ENCODE measurements at regions not wholly inside any gene's neighbourhood (a gene's known extent, or its start where the extent isn't known, plus 50 kb on each side); places are given as distances from the start of the nearest gene placed in this dataset.
A peak's percentile ranks its signal among the peaks of the same experiment; 100 is the strongest.
"Not testable (repeated sequence)": the region's sequence is repeated elsewhere in the genome, so short reads cannot be mapped to it uniquely, and the experiment has no call there.

GRCh38 chr7:9075774-9076173 is 642.4 kb downstream of the NXPH1 start:
- not testable (repeated sequence) for H3K27ac ChIP-seq (ENCODE audit: low read depth, low read length); H3K18ac ChIP-seq (ENCODE audit: low read length); H3K4ac ChIP-seq (ENCODE audit: low read depth, low read length); H3K79me1 ChIP-seq (ENCODE audit: low read length); DNase-seq; H4K8ac ChIP-seq (ENCODE audit: low read depth, low read length); H2BK5ac ChIP-seq (ENCODE audit: low read length); H2AK5ac ChIP-seq (ENCODE audit: low read length); H3K79me2 ChIP-seq (ENCODE audit: control insufficient read depth, insufficient read depth, low read length); H3K23ac ChIP-seq (ENCODE audit: low read length); H3K4me3 ChIP-seq (ENCODE audit: low read length); H3K4me2 ChIP-seq (ENCODE audit: low read length); H3K36me3 ChIP-seq (ENCODE audit: control insufficient read depth, insufficient read depth, low read length); H3K56ac ChIP-seq (ENCODE audit: low read length); H3K4me1 ChIP-seq (ENCODE audit: control insufficient read depth, low read depth, low read length); H3K27me3 ChIP-seq (ENCODE audit: insufficient read depth, low read length, poor library complexity); H2BK120ac ChIP-seq (ENCODE audit: low read depth, low read length); H4K5ac ChIP-seq (ENCODE audit: low read length); H3K9ac ChIP-seq (ENCODE audit: low read length); H2BK15ac ChIP-seq (replicated peaks; ENCODE audit: low read depth)
- WGBS (ENCODE audit: extremely low coverage, insufficient coverage, low lambda C conversion rate), result no CpG with 5 or more reads among the region's 1 CpG

GRCh38 chr7:9082203-9082602 is 648.8 kb downstream of the NXPH1 start:
- Histone ChIP-seq H3K4ac (ENCODE audit: low read depth, low read length) (no peak overlapping the region), H3K36me3 (ENCODE audit: control insufficient read depth, insufficient read depth, low read length) (no peaks in the 10 kb centered on the region), H2BK120ac (ENCODE audit: low read depth, low read length) (no peak overlapping the region), H3K4me3 (ENCODE audit: low read length) (no peak overlapping the region), H2AK5ac (ENCODE audit: low read length) (no peak overlapping the region), H4K8ac (ENCODE audit: low read depth, low read length) (no peak overlapping the region), H3K27ac (ENCODE audit: low read depth, low read length) (no peak overlapping the region), H4K5ac (ENCODE audit: low read length) (no peak overlapping the region), H3K79me1 (ENCODE audit: low read length) (no peaks in the 10 kb centered on the region), H3K18ac (ENCODE audit: low read length) (no peak overlapping the region), H3K56ac (ENCODE audit: low read length) (no peak overlapping the region), H3K79me2 (ENCODE audit: control insufficient read depth, insufficient read depth, low read length) (no peaks in the 10 kb centered on the region), H3K27me3 (ENCODE audit: insufficient read depth, low read length, poor library complexity) (no peaks in the 10 kb centered on the region), H3K4me2 (ENCODE audit: low read length) (no peak overlapping the region), H2BK15ac (replicated peaks; ENCODE audit: low read depth) (no peak overlapping the region), H2BK5ac (ENCODE audit: low read length) (no peak overlapping the region), H3K9ac (ENCODE audit: low read length) (no peak overlapping the region), H3K23ac (ENCODE audit: low read length) (no peak overlapping the region), H3K4me1 (ENCODE audit: control insufficient read depth, low read depth, low read length) (no peaks in the 10 kb centered on the region)
- no CpG with 5 or more reads among the region's 2 CpGs for WGBS (ENCODE audit: extremely low coverage, insufficient coverage, low lambda C conversion rate)
- peak; percentile 85 for DNase-seq

GRCh38 chr7:9083837-9084236 is 650.4 kb downstream of the NXPH1 start:
- Histone ChIP-seq H3K79me1 (ENCODE audit: low read length) (no peaks in the 10 kb centered on the region), H3K27ac (ENCODE audit: low read depth, low read length) (no peak overlapping the region), H3K36me3 (ENCODE audit: control insufficient read depth, insufficient read depth, low read length) (no peaks in the 10 kb centered on the region), H3K4me1 (ENCODE audit: control insufficient read depth, low read depth, low read length) (no peaks in the 10 kb centered on the region), H3K4me2 (ENCODE audit: low read length) (no peak overlapping the region), H3K18ac (ENCODE audit: low read length) (no peak overlapping the region), H3K23ac (ENCODE audit: low read length) (no peak overlapping the region), H3K9ac (ENCODE audit: low read length) (no peak overlapping the region), H4K5ac (ENCODE audit: low read length) (no peak overlapping the region), H4K8ac (ENCODE audit: low read depth, low read length) (no peak overlapping the region), H3K4me3 (ENCODE audit: low read length) (no peak overlapping the region), H2AK5ac (ENCODE audit: low read length) (no peak overlapping the region), H3K79me2 (ENCODE audit: control insufficient read depth, insufficient read depth, low read length) (no peaks in the 10 kb centered on the region), H3K56ac (ENCODE audit: low read length) (no peak overlapping the region), H2BK5ac (ENCODE audit: low read length) (no peak overlapping the region), H2BK15ac (replicated peaks; ENCODE audit: low read depth) (no peak overlapping the region), H3K27me3 (ENCODE audit: insufficient read depth, low read length, poor library complexity) (no peaks in the 10 kb centered on the region), H2BK120ac (ENCODE audit: low read depth, low read length) (no peak overlapping the region), H3K4ac (ENCODE audit: low read depth, low read length) (no peak overlapping the region)
- peak; percentile 19 for DNase-seq
- no CpG with 5 or more reads among the region's 5 CpGs for WGBS (ENCODE audit: extremely low coverage, insufficient coverage, low lambda C conversion rate)

- no peak overlapping the region for H2BK15ac ChIP-seq (replicated peaks; ENCODE audit: low read depth)
- H4K8ac ChIP-seq (ENCODE audit: low read depth, low read length), result no peak overlapping the region
- H3K4me3 ChIP-seq (ENCODE audit: low read length), result no peak overlapping the region
- no peaks in the 10 kb centered on the region for H3K79me1 ChIP-seq (ENCODE audit: low read length)
- H4K5ac ChIP-seq (ENCODE audit: low read length), result no peak overlapping the region
- no peaks in the 10 kb centered on the region for H3K4me1 ChIP-seq (ENCODE audit: control insufficient read depth, low read depth, low read length)
- H3K23ac ChIP-seq (ENCODE audit: low read length), result no peak overlapping the region
- H3K4me2 ChIP-seq (ENCODE audit: low read length), result no peak overlapping the region
- H2BK5ac ChIP-seq (ENCODE audit: low read length), result no peak overlapping the region
- H3K27me3 ChIP-seq (ENCODE audit: insufficient read depth, low read length, poor library complexity), result no peaks in the 10 kb centered on the region
- no peaks in the 10 kb centered on the region for H3K36me3 ChIP-seq (ENCODE audit: control insufficient read depth, insufficient read depth, low read length)
- no peak overlapping the region for H3K27ac ChIP-seq (ENCODE audit: low read depth, low read length)
- no peak overlapping the region for H3K9ac ChIP-seq (ENCODE audit: low read length)
- no peak overlapping the region for H3K56ac ChIP-seq (ENCODE audit: low read length)
- no peaks in the 10 kb centered on the region for H3K79me2 ChIP-seq (ENCODE audit: control insufficient read depth, insufficient read depth, low read length)
- no peak overlapping the region for H3K18ac ChIP-seq (ENCODE audit: low read length)
- H2BK120ac ChIP-seq (ENCODE audit: low read depth, low read length), result no peak overlapping the region
- DNase-seq, result peak; percentile 6
- no peak overlapping the region for H2AK5ac ChIP-seq (ENCODE audit: low read length)
- no peak overlapping the region for H3K4ac ChIP-seq (ENCODE audit: low read depth, low read length)
- no CpG with 5 or more reads among the region's 3 CpGs for WGBS (ENCODE audit: extremely low coverage, insufficient coverage, low lambda C conversion rate)
Observed at GRCh38 chr7:9091282-9091681, 657.9 kb downstream of the NXPH1 start.

- H3K23ac ChIP-seq (ENCODE audit: low read length), result no peak overlapping the region
- H3K36me3 ChIP-seq (ENCODE audit: control insufficient read depth, insufficient read depth, low read length), result no peaks in the 10 kb centered on the region
- no peak overlapping the region for H2AK5ac ChIP-seq (ENCODE audit: low read length)
- no peak overlapping the region for H4K8ac ChIP-seq (ENCODE audit: low read depth, low read length)
- no peak overlapping the region for H3K4me2 ChIP-seq (ENCODE audit: low read length)
- H2BK15ac ChIP-seq (replicated peaks; ENCODE audit: low read depth), result no peak overlapping the region
- no CpG with 5 or more reads among the region's 2 CpGs for WGBS (ENCODE audit: extremely low coverage, insufficient coverage, low lambda C conversion rate)
- H3K4ac ChIP-seq (ENCODE audit: low read depth, low read length), result no peak overlapping the region
- no peak overlapping the region for H4K5ac ChIP-seq (ENCODE audit: low read length)
- no peaks in the 10 kb centered on the region for H3K79me1 ChIP-seq (ENCODE audit: low read length)
- no peak for DNase-seq
- H3K9ac ChIP-seq (ENCODE audit: low read length), result no peak overlapping the region
- H3K27ac ChIP-seq (ENCODE audit: low read depth, low read length), result no peak overlapping the region
- no peaks in the 10 kb centered on the region for H3K27me3 ChIP-seq (ENCODE audit: insufficient read depth, low read length, poor library complexity)
- no peaks in the 10 kb centered on the region for H3K79me2 ChIP-seq (ENCODE audit: control insufficient read depth, insufficient read depth, low read length)
- H3K18ac ChIP-seq (ENCODE audit: low read length), result no peak overlapping the region
- no peak overlapping the region for H3K56ac ChIP-seq (ENCODE audit: low read length)
- H2BK5ac ChIP-seq (ENCODE audit: low read length), result no peak overlapping the region
- no peaks in the 10 kb centered on the region for H3K4me1 ChIP-seq (ENCODE audit: control insufficient read depth, low read depth, low read length)
- H3K4me3 ChIP-seq (ENCODE audit: low read length), result no peak overlapping the region
- no peak overlapping the region for H2BK120ac ChIP-seq (ENCODE audit: low read depth, low read length)
Observed at GRCh38 chr7:9097565-9098060, 664.2 kb downstream of the NXPH1 start.

GRCh38 chr7:9100289-9100688 is 666.9 kb downstream of the NXPH1 start:
- Histone ChIP-seq H3K23ac (ENCODE audit: low read length) (no peak overlapping the region), H3K4me3 (ENCODE audit: low read length) (no peak overlapping the region), H3K4me1 (ENCODE audit: control insufficient read depth, low read depth, low read length) (no peaks in the 10 kb centered on the region), H2BK15ac (replicated peaks; ENCODE audit: low read depth) (no peak overlapping the region), H3K79me1 (ENCODE audit: low read length) (no peaks in the 10 kb centered on the region), H4K8ac (ENCODE audit: low read depth, low read length) (no peak overlapping the region), H3K18ac (ENCODE audit: low read length) (no peak overlapping the region), H3K4me2 (ENCODE audit: low read length) (no peak overlapping the region), H3K79me2 (ENCODE audit: control insufficient read depth, insufficient read depth, low read length) (no peaks in the 10 kb centered on the region), H3K36me3 (ENCODE audit: control insufficient read depth, insufficient read depth, low read length) (no peaks in the 10 kb centered on the region), H3K9ac (ENCODE audit: low read length) (no peak overlapping the region), H2BK120ac (ENCODE audit: low read depth, low read length) (no peak overlapping the region), H3K27me3 (ENCODE audit: insufficient read depth, low read length, poor library complexity) (no peaks in the 10 kb centered on the region), H2BK5ac (ENCODE audit: low read length) (no peak overlapping the region), H3K27ac (ENCODE audit: low read depth, low read length) (no peak overlapping the region), H4K5ac (ENCODE audit: low read length) (no peak overlapping the region), H2AK5ac (ENCODE audit: low read length) (no peak overlapping the region), H3K56ac (ENCODE audit: low read length) (no peak overlapping the region), H3K4ac (ENCODE audit: low read depth, low read length) (no peak overlapping the region)
- no peak for DNase-seq
- no CpG with 5 or more reads among the region's 2 CpGs for WGBS (ENCODE audit: extremely low coverage, insufficient coverage, low lambda C conversion rate)
